ENCODE measurements at regions not wholly inside any gene's neighbourhood (a gene's known extent, or its start where the extent isn't known, plus 50 kb on each side); places are given as distances from the start of the nearest gene placed in this dataset.

- no peak for DNase-seq (ENCODE audit: low read depth)
Observed at GRCh38 chrX:5829469-5829868, 399.2 kb downstream of the NLGN4X start.

- no peak for DNase-seq (ENCODE audit: low read depth)
Observed at GRCh38 chrX:5829060-5829459, 399.6 kb downstream of the NLGN4X start.

- DNase-seq (ENCODE audit: low read depth), result no peak
Observed at GRCh38 chrX:5823903-5824302, 404.8 kb downstream of the NLGN4X start.

GRCh38 chrX:5810636-5811035 lies 418.0 kb downstream of the NLGN4X start:
- DNase-seq (ENCODE audit: low read depth), result no peak

- DNase-seq (ENCODE audit: low read depth), result no peak
Observed at GRCh38 chrX:5807181-5807580, 421.5 kb downstream of the NLGN4X start.

- no peak for DNase-seq (ENCODE audit: low read depth)
Observed at GRCh38 chrX:5802391-5802790, 426.3 kb downstream of the NLGN4X start.

GRCh38 chrX:5791721-5792120 lies 436.9 kb downstream of the NLGN4X start:
- DNase-seq (ENCODE audit: low read depth), result no peak

- no peak for DNase-seq (ENCODE audit: low read depth)
Observed at GRCh38 chrX:5788910-5789309, 439.8 kb downstream of the NLGN4X start.

- no peak for DNase-seq (ENCODE audit: low read depth)
Observed at GRCh38 chrX:5780821-5781220, 447.8 kb downstream of the NLGN4X start.

- no peak for DNase-seq (ENCODE audit: low read depth)
Observed at GRCh38 chrX:5775846-5776430, 452.7 kb downstream of the NLGN4X start.

- no peak for DNase-seq (ENCODE audit: low read depth)
Observed at GRCh38 chrX:5774446-5774845, 454.2 kb downstream of the NLGN4X start.

GRCh38 chrX:5771441-5771840 lies 457.2 kb downstream of the NLGN4X start:
- no peak for DNase-seq (ENCODE audit: low read depth)

GRCh38 chrX:5756616-5757015 lies 472.1 kb downstream of the NLGN4X start:
- DNase-seq (ENCODE audit: low read depth), result no peak

GRCh38 chrX:5753291-5753690 lies 475.4 kb downstream of the NLGN4X start:
- DNase-seq (ENCODE audit: low read depth), result no peak

- DNase-seq (ENCODE audit: low read depth), result no peak
Observed at GRCh38 chrX:5752831-5753230, 475.8 kb downstream of the NLGN4X start.

- DNase-seq (ENCODE audit: low read depth), result no peak
Observed at GRCh38 chrX:5748586-5749150, 480.0 kb downstream of the NLGN4X start.

GRCh38 chrX:5746231-5746630 lies 482.4 kb downstream of the NLGN4X start:
- DNase-seq (ENCODE audit: low read depth), result no peak

GRCh38 chrX:5733501-5733900 lies 495.2 kb downstream of the NLGN4X start:
- DNase-seq (ENCODE audit: low read depth), result no peak

- DNase-seq (ENCODE audit: low read depth), result no peak
Observed at GRCh38 chrX:5730556-5730955, 498.1 kb downstream of the NLGN4X start.

- no peak for DNase-seq (ENCODE audit: low read depth)
Observed at GRCh38 chrX:5726224-5726623, 502.4 kb downstream of the NLGN4X start.

GRCh38 chrX:5724123-5724522 lies 504.5 kb downstream of the NLGN4X start:
- no peak for DNase-seq (ENCODE audit: low read depth)

- DNase-seq (ENCODE audit: low read depth), result no peak
Observed at GRCh38 chrX:5718651-5719050, 510.0 kb downstream of the NLGN4X start.

- no peak for DNase-seq (ENCODE audit: low read depth)
Observed at GRCh38 chrX:5716666-5717065, 512.0 kb downstream of the NLGN4X start.

GRCh38 chrX:5708251-5708650 lies 520.4 kb downstream of the NLGN4X start:
- DNase-seq (ENCODE audit: low read depth), result no peak

Data from activated gamma-delta T cell treated with anti-CD3 and anti-CD28 coated beads, Interleukin-2, amount 50 U/mL, for 16 hours (primary cell).